T-helper 1 cell treated with Interleukin-12 subunit alpha and Interleukin-12 subunit beta and Interleukin-4 antibody, amounts not matched to agents 30 μg/mL and 1 μg/mL, for 36 hours (primary cell): ENCODE measurements at regions not wholly inside any gene's neighbourhood (a gene's known extent, or its start where the extent isn't known, plus 50 kb on each side); places are given as distances from the start of the nearest gene placed in this dataset.

Experiments used
- H3K27ac Mint-ChIP-seq: one replicate; pipeline ENCODE4 v1.8.0; 2021; ENCODE audit warnings: mild to moderate bottlenecking, mixed read lengths
- H3K27me3 Mint-ChIP-seq: one replicate; pipeline ENCODE4 v1.8.0; 2021; ENCODE audit warnings: low read depth, mixed read lengths
- H3K36me3 Mint-ChIP-seq: one replicate; pipeline ENCODE4 v1.8.0; 2021; ENCODE audit warnings: low read depth, mixed read lengths
- H3K4me1 Mint-ChIP-seq: one replicate; pipeline ENCODE4 v1.8.0; 2021; ENCODE audit warnings: low read depth, mixed read lengths
- H3K4me3 Mint-ChIP-seq: one replicate; pipeline ENCODE4 v1.8.0; 2021; ENCODE audit warnings: mild to moderate bottlenecking, moderate library complexity, mixed read lengths
- H3K9me3 Mint-ChIP-seq: one replicate; pipeline ENCODE4 v1.8.0; 2021; ENCODE audit warnings: mixed read lengths

- H3K9me3 Mint-ChIP-seq, result no peaks in the 10 kb centered on the region
- H3K4me1 Mint-ChIP-seq, result no peaks in the 10 kb centered on the region
- H3K4me3 Mint-ChIP-seq, result no peak overlapping the region
- no peaks in the 10 kb centered on the region for H3K36me3 Mint-ChIP-seq
- no peaks in the 10 kb centered on the region for H3K27me3 Mint-ChIP-seq
- no peak overlapping the region for H3K27ac Mint-ChIP-seq
Observed at GRCh38 chr7:39888171-39888853, 61.7 kb upstream of the CDK13 start.

- Mint-ChIP-seq H3K27ac (no peak overlapping the region), H3K9me3 (no peaks in the 10 kb centered on the region), H3K4me3 (no peak overlapping the region), H3K36me3 (no peaks in the 10 kb centered on the region), H3K4me1 (no peaks in the 10 kb centered on the region), H3K27me3 (no peaks in the 10 kb centered on the region)
Observed at GRCh38 chr7:39890411-39890810, 59.6 kb upstream of the CDK13 start.

DNA sequence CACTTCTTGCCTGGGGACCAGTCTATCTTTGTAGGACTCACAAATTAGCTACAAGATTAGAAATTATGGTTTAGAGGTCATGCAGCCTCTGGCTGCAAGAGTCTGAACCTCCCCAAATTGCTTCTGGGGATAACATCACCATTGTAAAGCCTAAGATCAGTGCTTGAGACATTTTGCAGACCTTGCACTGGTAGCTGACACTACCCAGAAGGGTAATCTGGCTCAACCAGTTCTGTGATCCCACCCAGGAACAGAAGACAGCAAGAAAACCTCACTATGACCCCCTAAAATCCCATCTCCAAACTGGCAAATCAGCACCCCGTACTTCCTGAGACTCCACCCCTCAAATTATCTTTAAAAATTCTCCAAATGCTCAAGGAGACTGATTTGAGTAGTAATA lies 58.2 kb upstream of the CDK13 start:
- Mint-ChIP-seq H3K9me3 (no peaks in the 10 kb centered on the region), H3K27ac (no peak overlapping the region), H3K27me3 (no peaks in the 10 kb centered on the region)

GRCh38 chr7:39892361-39892760 lies 57.7 kb upstream of the CDK13 start:
- H3K4me3 Mint-ChIP-seq, result no peak overlapping the region
- H3K9me3 Mint-ChIP-seq, result no peaks in the 10 kb centered on the region
- H3K27me3 Mint-ChIP-seq, result no peaks in the 10 kb centered on the region
- no peaks in the 10 kb centered on the region for H3K36me3 Mint-ChIP-seq
- H3K27ac Mint-ChIP-seq, result no peak overlapping the region
- no peaks in the 10 kb centered on the region for H3K4me1 Mint-ChIP-seq

More for the DNA sequence above, 58.2 kb upstream of the CDK13 start:
- Mint-ChIP-seq H3K36me3 (no peaks in the 10 kb centered on the region), H3K4me1 (no peaks in the 10 kb centered on the region), H3K4me3 (no peak overlapping the region)

DNA sequence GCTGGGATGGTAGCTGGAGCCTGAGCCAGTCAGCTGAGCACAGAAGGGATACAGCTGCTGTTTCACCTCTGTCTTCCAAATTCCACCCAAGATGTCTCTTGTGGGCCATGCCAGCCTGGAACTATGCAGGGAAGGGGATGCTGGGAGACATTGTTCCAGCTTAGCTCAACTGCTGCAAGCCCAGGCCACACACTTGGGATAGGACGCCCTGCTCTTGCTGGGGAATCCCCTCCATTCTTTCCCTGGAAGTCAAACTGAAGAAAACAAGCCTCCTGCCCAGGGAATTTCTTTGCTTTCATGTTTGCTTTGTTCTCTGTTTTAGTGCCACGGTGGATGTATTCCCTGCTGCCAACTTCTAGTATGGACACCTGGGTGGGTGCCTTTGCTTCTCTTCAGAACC lies 55.2 kb upstream of the CDK13 start:
- H3K4me1 Mint-ChIP-seq, result no peaks in the 10 kb centered on the region
- H3K27ac Mint-ChIP-seq, result no peak overlapping the region
- no peaks in the 10 kb centered on the region for H3K9me3 Mint-ChIP-seq
- H3K4me3 Mint-ChIP-seq, result no peak overlapping the region
- H3K36me3 Mint-ChIP-seq, result no peaks in the 10 kb centered on the region
- peaks cover 6% of the 10 kb centered on the region for H3K27me3 Mint-ChIP-seq

- H3K9me3 Mint-ChIP-seq, result no peaks in the 10 kb centered on the region
- no peaks in the 10 kb centered on the region for H3K4me1 Mint-ChIP-seq
- no peaks in the 10 kb centered on the region for H3K36me3 Mint-ChIP-seq
- peaks cover 9% of the 10 kb centered on the region for H3K27me3 Mint-ChIP-seq
- H3K4me3 Mint-ChIP-seq, result no peak overlapping the region
- H3K27ac Mint-ChIP-seq, result no peak overlapping the region
Observed at GRCh38 chr7:39896840-39897239, 53.2 kb upstream of the CDK13 start.

- H3K36me3 Mint-ChIP-seq, result no peaks in the 10 kb centered on the region
- H3K4me3 Mint-ChIP-seq, result no peak overlapping the region
- peaks cover 9% of the 10 kb centered on the region for H3K27me3 Mint-ChIP-seq
- H3K9me3 Mint-ChIP-seq, result no peaks in the 10 kb centered on the region
- no peaks in the 10 kb centered on the region for H3K4me1 Mint-ChIP-seq
- H3K27ac Mint-ChIP-seq, result no peak overlapping the region
Observed at GRCh38 chr7:39898867-39899266, 51.2 kb upstream of the CDK13 start.
